Breast epithelium (tissue), 4 donors: ENCODE measurements at regions not wholly inside any gene's neighbourhood (a gene's known extent, or its start where the extent isn't known, plus 50 kb on each side); places are given as distances from the start of the nearest gene placed in this dataset.

ENCODE experiments used
- DNase-seq, 2 donors: peaks; one replicate each; pipeline ENCODE4 v3.0.0-alpha.2; 2019; ENCODE audit warnings: low spot score in 2 of 2
- H3K27ac ChIP-seq, 2 donors: fragments of 200-600 bp; sonication (generic) in 1 of 2; one replicate each; pipeline ENCODE4 v1.5.1; 2016 to 2019; ENCODE audit warnings: mild to moderate bottlenecking in 1 of 2
- H3K27me3 ChIP-seq, 2 donors: fragments of 200-600 bp; sonication (generic) in 1 of 2; one replicate each; pipeline versions ENCODE4 v1.5.1 to v1.6.0; 2017 to 2019; ENCODE audit warnings: control low read depth in 1 of 2, mild to moderate bottlenecking in 1 of 2
- H3K36me3 ChIP-seq: fragments of 200-600 bp; one replicate; pipeline ENCODE4 v1.5.1; 2019
- H3K4me1 ChIP-seq, 2 donors: fragments of 200-600 bp; sonication (generic); one replicate each; pipeline ENCODE4 v1.5.1; 2016 to 2019; ENCODE audit warnings: control low read depth in 1 of 2
- H3K4me3 ChIP-seq, 3 donors: fragments of 200-600 bp; sonication (generic); 1 replicate in 2 of 3; 2 replicates in 1 of 3; pipeline ENCODE4 v1.5.1; 2016 to 2019; ENCODE audit warnings: mild to moderate bottlenecking in 3 of 3, moderate library complexity in 2 of 3
- H3K9me3 ChIP-seq, 2 donors: fragments of 200-600 bp; sonication (generic) in 1 of 2; one replicate each; pipeline ENCODE4 v1.5.1; 2016 to 2019; ENCODE audit warnings: control low read depth in 1 of 2
- CTCF ChIP-seq, 3 donors: fragments of 450-650 bp; IDR thresholded peaks; one replicate each; pipeline ENCODE4 v1.5.1; 2016 to 2017; ENCODE audit warnings: antibody characterized with exemption in 3 of 3, mild to moderate bottlenecking in 3 of 3, moderate library complexity in 3 of 3
- POLR2A ChIP-seq: fragments of 450-650 bp; IDR thresholded peaks from one replicate; pipeline ENCODE4 v1.6.1; 2016; ENCODE audit warnings: antibody characterized with exemption, mild to moderate bottlenecking, moderate library complexity
- POLR2AphosphoS5 ChIP-seq, 3 donors: sonication (generic); formaldehyde crosslinking; IDR thresholded peaks; one replicate each; pipeline ENCODE4 v1.6.1; 2017; ENCODE audit warnings: antibody characterized with exemption in 3 of 3
- intact Hi-C: fragments of 100-400 bp; cut with DNase I; formaldehyde crosslinking; loops from one replicate; pipeline ENCODE4 v1.15.1; 2023; ENCODE audit warnings: low total_unique reads

GRCh38 chr9:11003836-11004235, 391.0 kb upstream of the PTPRD start:
- no peak for DNase-seq
- Histone ChIP-seq H3K9me3 (no peaks in the 10 kb centered on the region), H3K4me3 (no peak overlapping the region), H3K4me1 (no peaks in the 10 kb centered on the region), H3K27me3 (no peaks in the 10 kb centered on the region), H3K36me3 (no peaks in the 10 kb centered on the region), H3K27ac (no peak overlapping the region)
- TF ChIP-seq POLR2AphosphoS5 (IDR thresholded peaks at IDR 0.05): no peak
- no peak for TF ChIP-seq CTCF (IDR thresholded peaks at IDR 0.05)
- intact Hi-C loops: no loop called here

GRCh38 chr9:11011696-11012095, 398.9 kb upstream of the PTPRD start:
- H3K27me3 ChIP-seq: no peaks in the 10 kb centered on the region
- H3K9me3 ChIP-seq: no peaks in the 10 kb centered on the region
- H3K4me3 ChIP-seq: no peak overlapping the region
- no peaks in the 10 kb centered on the region for H3K4me1 ChIP-seq
- no peak for DNase-seq
- intact Hi-C loops: no loop called here
- no peak overlapping the region for H3K27ac ChIP-seq
- no peak for TF ChIP-seq CTCF (IDR thresholded peaks at IDR 0.05)
- no peak for TF ChIP-seq POLR2AphosphoS5 (IDR thresholded peaks at IDR 0.05)
- no peak for TF ChIP-seq POLR2A
- H3K36me3 ChIP-seq: no peaks in the 10 kb centered on the region

- Histone ChIP-seq H3K4me3 (no peak overlapping the region), H3K27ac (no peak overlapping the region), H3K27me3 (no peaks in the 10 kb centered on the region), H3K4me1 (no peaks in the 10 kb centered on the region), H3K36me3 (no peaks in the 10 kb centered on the region), H3K9me3 (no peaks in the 10 kb centered on the region)
- TF ChIP-seq POLR2AphosphoS5 (IDR thresholded peaks at IDR 0.05) (no peak), POLR2A (no peak), CTCF (IDR thresholded peaks at IDR 0.05) (no peak)
- intact Hi-C loops: no loop called here
- DNase-seq: no peak
Observed at GRCh38 chr9:11016081-11016480, 403.3 kb upstream of the PTPRD start.

GRCh38 chr9:11023201-11023600, 410.4 kb upstream of the PTPRD start:
- intact Hi-C loops: no loop called here
- no peak for TF ChIP-seq POLR2A
- no peak for TF ChIP-seq CTCF (IDR thresholded peaks at IDR 0.05)
- no peak for TF ChIP-seq POLR2AphosphoS5 (IDR thresholded peaks at IDR 0.05)
- H3K9me3 ChIP-seq: no peaks in the 10 kb centered on the region
- H3K36me3 ChIP-seq: no peaks in the 10 kb centered on the region
- H3K27ac ChIP-seq: no peak overlapping the region
- no peaks in the 10 kb centered on the region for H3K27me3 ChIP-seq
- no peak for DNase-seq
- H3K4me1 ChIP-seq: no peaks in the 10 kb centered on the region
- no peak overlapping the region for H3K4me3 ChIP-seq

GRCh38 chr9:11025775-11026174, 413.0 kb upstream of the PTPRD start:
- Histone ChIP-seq H3K4me3 (no peak overlapping the region), H3K27me3 (no peaks in the 10 kb centered on the region), H3K4me1 (no peaks in the 10 kb centered on the region), H3K27ac (no peak overlapping the region), H3K36me3 (no peaks in the 10 kb centered on the region), H3K9me3 (no peaks in the 10 kb centered on the region)
- DNase-seq: no peak
- TF ChIP-seq POLR2A (no peak), POLR2AphosphoS5 (IDR thresholded peaks at IDR 0.05) (no peak), CTCF (IDR thresholded peaks at IDR 0.05) (no peak)
- intact Hi-C loops: no loop called here
